CD4-positive, alpha-beta T cell (primary cell): ENCODE measurements at regions not wholly inside any gene's neighbourhood (a gene's known extent, or its start where the extent isn't known, plus 50 kb on each side); places are given as distances from the start of the nearest gene placed in this dataset.
A peak's percentile ranks its signal among the peaks of the same experiment; 100 is the strongest.
"Not testable (repeated sequence)": the region's sequence is repeated elsewhere in the genome, so short reads cannot be mapped to it uniquely, and the experiment has no call there.

Source experiments
- ATAC-seq: fragments of 200-7000 bp; cut with Tn5 transposase; one replicate; pipeline ENCODE4 v1.10.0; 2022; ENCODE audit warnings: mild to moderate bottlenecking; ENCODE audit not compliant: poor library complexity
- CTCF ChIA-PET: fragments of 350-600 bp; sonication (Branson Sonifier 250); formaldehyde crosslinking; loops from one replicate; lab custom pipeline; 2021; ENCODE audit warnings: antibody characterized with exemption, inconsistent platforms; lab: Charles Lee
- POLR2A ChIA-PET: fragments of 350-600 bp; sonication (Branson Sonifier 250); formaldehyde crosslinking; loops from one replicate; lab custom pipeline; 2021; ENCODE audit warnings: antibody characterized with exemption, inconsistent platforms; lab: Charles Lee
- DNase-seq, 14 experiments: peaks; one replicate each; pipeline ENCODE4 v3.0.0-alpha.2; 2013 to 2020; ENCODE audit warnings: mixed read lengths in 2 of 14
- H3K27ac ChIP-seq, 2 donors: one replicate each; pipeline versions ENCODE4 v1.5.1 to v1.7.0; 2013; ENCODE audit warnings: low read length in 2 of 2, low read depth in 1 of 2, mild to moderate bottlenecking in 1 of 2
- H3K27me3 ChIP-seq, 2 experiments: 1 replicate in 1 of 2; 2 replicates in 1 of 2; pipeline versions ENCODE4 v1.6.1 to v1.7.0; 2013; ENCODE audit warnings: low read length in 2 of 2, control low read depth in 1 of 2, mild to moderate bottlenecking in 1 of 2, moderate library complexity in 1 of 2; ENCODE audit not compliant: insufficient read depth in 2 of 2, control insufficient read depth in 1 of 2
- H3K36me3 ChIP-seq: one replicate; pipeline ENCODE4 v1.6.1; 2013; ENCODE audit warnings: low read length, control low read depth; ENCODE audit not compliant: insufficient read depth
- H3K4me1 ChIP-seq: one replicate; pipeline ENCODE4 v1.6.1; 2013; ENCODE audit warnings: low read length, control low read depth; ENCODE audit not compliant: insufficient read depth
- H3K4me3 ChIP-seq: one replicate; pipeline ENCODE4 v1.5.1; 2013; ENCODE audit warnings: mild to moderate bottlenecking, low read length, moderate library complexity
- H3K9me3 ChIP-seq, 2 experiments: 1 replicate in 1 of 2; 2 replicates in 1 of 2; pipeline versions ENCODE4 v1.6.1 to v1.7.0; 2013; ENCODE audit warnings: low read length in 2 of 2, mild to moderate bottlenecking in 2 of 2, control low read depth in 1 of 2, moderate library complexity in 1 of 2; ENCODE audit not compliant: control insufficient read depth in 1 of 2, insufficient read depth in 1 of 2
- H3K27ac Mint-ChIP-seq: one replicate; pipeline ENCODE4 v1.8.0; 2020; ENCODE audit warnings: mixed read lengths
- H3K27me3 Mint-ChIP-seq: one replicate; pipeline ENCODE4 v1.8.0; 2021; ENCODE audit warnings: mixed read lengths
- H3K36me3 Mint-ChIP-seq: one replicate; pipeline ENCODE4 v1.8.0; 2021; ENCODE audit warnings: low read depth, mixed read lengths
- H3K4me1 Mint-ChIP-seq: one replicate; pipeline ENCODE4 v1.8.0; 2021; ENCODE audit warnings: low read depth, mixed read lengths
- H3K4me3 Mint-ChIP-seq: one replicate; pipeline ENCODE4 v1.8.0; 2020; ENCODE audit warnings: mild to moderate bottlenecking, mixed read lengths
- H3K9me3 Mint-ChIP-seq: one replicate; pipeline ENCODE4 v1.8.0; 2020; ENCODE audit warnings: mixed read lengths
- intact Hi-C, 2 experiments: fragments of 100-400 bp; cut with DNase I in 1 of 2; cut with micrococcal nuclease in 1 of 2; formaldehyde crosslinking; loops; one replicate each; pipeline versions ENCODE4 v1.15.1 to v1.9.0; 2023 to 2025; cut with DNase I, micrococcal nuclease

DNA sequence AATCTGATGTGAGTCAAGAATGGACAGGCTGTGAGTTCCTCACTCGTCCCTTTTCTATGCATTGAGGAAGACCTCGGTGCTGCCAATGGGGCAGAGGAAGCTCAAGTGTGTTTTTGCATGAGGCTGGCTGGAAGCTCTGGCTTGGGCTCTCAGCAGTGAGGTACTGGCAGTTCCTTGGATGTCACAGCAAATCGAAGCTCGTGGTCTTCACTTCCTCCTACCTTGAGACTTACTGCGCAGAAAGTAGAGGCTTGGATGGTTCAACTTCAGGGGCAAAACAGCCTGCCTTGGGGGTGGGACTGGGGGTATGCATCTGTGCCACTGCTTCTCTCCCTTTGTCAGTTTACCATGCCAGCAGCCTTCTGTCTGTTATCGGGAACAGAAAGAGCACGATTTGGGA is 229.8 kb upstream of the PLGLB2 start:
- DNase-seq, H3K9me3 ChIP-seq, CTCF ChIA-PET, H3K4me3 Mint-ChIP-seq, H3K36me3 ChIP-seq, H3K27ac ChIP-seq, H3K27me3 ChIP-seq, H3K27me3 Mint-ChIP-seq, ATAC-seq, H3K9me3 Mint-ChIP-seq, POLR2A ChIA-PET, H3K4me3 ChIP-seq, H3K36me3 Mint-ChIP-seq, intact Hi-C loops: not testable (repeated sequence)
- peaks cover 31% of the 10 kb centered on the region for H3K4me1 Mint-ChIP-seq
- H3K4me1 ChIP-seq = peaks cover 53% of the 10 kb centered on the region
- H3K27ac Mint-ChIP-seq = peak overlapping the region; percentile 62

DNA sequence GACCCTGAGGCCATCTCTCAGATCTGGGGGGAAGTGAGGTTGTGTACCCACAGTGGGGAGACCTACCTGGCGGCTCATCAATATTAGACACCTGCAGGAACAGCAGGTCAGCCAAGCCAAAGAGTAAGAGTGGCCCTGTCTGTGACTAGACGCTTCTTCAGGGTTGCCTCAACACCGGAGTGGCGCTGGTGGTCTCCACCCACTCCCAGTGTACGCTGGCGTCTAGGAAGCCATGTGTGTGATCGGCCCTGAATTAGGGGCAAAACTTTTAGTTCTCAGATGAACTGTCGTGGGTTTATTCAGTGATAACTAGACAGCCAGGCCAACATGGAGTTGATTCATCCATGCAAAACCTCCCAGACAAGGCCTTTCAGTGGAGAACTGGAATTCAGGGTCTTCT is 229.3 kb upstream of the PLGLB2 start:
- H3K27me3 ChIP-seq, H3K9me3 ChIP-seq, intact Hi-C loops, H3K36me3 Mint-ChIP-seq, POLR2A ChIA-PET, CTCF ChIA-PET, H3K36me3 ChIP-seq, ATAC-seq, H3K4me3 Mint-ChIP-seq, H3K4me3 ChIP-seq, H3K9me3 Mint-ChIP-seq, H3K27ac ChIP-seq, H3K27me3 Mint-ChIP-seq: not testable (repeated sequence)
- H3K27ac Mint-ChIP-seq = peak overlapping the region; percentile 62
- peak in 1 of 14 experiments; percentile 0 for DNase-seq
- H3K4me1 ChIP-seq = peaks cover 55% of the 10 kb centered on the region
- H3K4me1 Mint-ChIP-seq = peaks cover 31% of the 10 kb centered on the region

DNA sequence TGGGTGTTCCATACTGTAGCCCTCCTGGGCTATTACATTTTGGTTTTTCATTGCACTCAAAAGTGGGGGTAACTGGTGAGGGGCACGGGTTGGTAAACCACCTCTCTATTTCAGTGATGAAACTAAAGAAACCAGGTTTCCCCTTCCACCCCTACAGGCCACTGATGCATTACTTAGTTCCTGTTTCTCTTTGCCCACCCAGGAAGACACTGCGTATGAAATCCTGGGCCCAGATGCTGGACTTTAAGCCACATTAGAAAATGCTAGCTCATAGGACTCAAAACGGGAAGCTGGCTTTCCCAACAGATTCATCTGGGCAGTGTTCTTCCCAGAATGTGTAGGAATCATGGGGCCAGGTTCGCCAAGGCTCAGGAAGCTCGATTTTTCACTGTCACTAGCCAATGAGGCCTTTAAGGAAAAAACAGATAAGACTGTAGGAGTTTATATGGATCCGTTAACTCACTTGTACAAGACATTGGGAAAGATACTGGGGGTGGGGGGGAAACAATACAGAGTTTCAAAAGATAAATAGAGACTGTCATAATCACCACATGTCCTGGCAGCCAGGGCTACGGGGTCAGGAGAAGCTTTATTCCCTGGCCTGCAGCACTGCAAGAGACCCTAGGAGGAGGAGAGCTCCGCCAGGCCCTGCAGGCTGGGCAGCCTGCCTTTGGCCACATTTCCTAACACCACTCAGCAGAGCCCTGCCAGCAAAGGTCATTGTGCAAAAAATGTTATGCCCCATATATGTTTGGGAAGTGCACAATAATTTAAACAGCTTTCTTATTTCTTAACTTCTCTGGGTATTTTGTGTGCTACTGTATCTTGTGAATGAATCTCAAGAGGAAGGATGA is 228.5 kb upstream of the PLGLB2 start:
- ATAC-seq, H3K27ac Mint-ChIP-seq, H3K4me3 Mint-ChIP-seq, H3K27me3 Mint-ChIP-seq, H3K27me3 ChIP-seq, H3K4me3 ChIP-seq, POLR2A ChIA-PET, H3K36me3 ChIP-seq, H3K36me3 Mint-ChIP-seq, H3K9me3 ChIP-seq, H3K27ac ChIP-seq, CTCF ChIA-PET, intact Hi-C loops, H3K9me3 Mint-ChIP-seq: not testable (repeated sequence)
- DNase-seq = peak in 1 of 14 experiments; percentile 1
- peaks cover 55% of the 10 kb centered on the region for H3K4me1 ChIP-seq
- H3K4me1 Mint-ChIP-seq = peaks cover 33% of the 10 kb centered on the region

- POLR2A ChIA-PET, H3K27me3 Mint-ChIP-seq, intact Hi-C loops, H3K36me3 ChIP-seq, H3K9me3 ChIP-seq, H3K27ac ChIP-seq, H3K27me3 ChIP-seq, CTCF ChIA-PET, H3K4me3 Mint-ChIP-seq, H3K9me3 Mint-ChIP-seq, H3K4me3 ChIP-seq, H3K36me3 Mint-ChIP-seq: not testable (repeated sequence)
- DNase-seq = peak in 9 of 14 experiments; percentile 19 to 74 (median 49)
- ATAC-seq = peak; percentile 40
- Mint-ChIP-seq H3K4me1 (peaks cover 31% of the 10 kb centered on the region), H3K27ac (peak overlapping the region; percentile 88)
- peaks cover 50% of the 10 kb centered on the region for H3K4me1 ChIP-seq
These were observed 226.8 kb upstream of the PLGLB2 start for GRCh38 chr2:87521057-87521456.

GRCh38 chr2:87521489-87521888 is 226.4 kb upstream of the PLGLB2 start:
- ATAC-seq, CTCF ChIA-PET, H3K27me3 Mint-ChIP-seq, H3K4me3 ChIP-seq, H3K36me3 Mint-ChIP-seq, intact Hi-C loops, H3K27me3 ChIP-seq, H3K36me3 ChIP-seq, H3K27ac ChIP-seq, H3K9me3 ChIP-seq, H3K4me3 Mint-ChIP-seq, POLR2A ChIA-PET, H3K9me3 Mint-ChIP-seq: not testable (repeated sequence)
- DNase-seq = peak in 1 of 14 experiments; percentile 8
- peaks cover 31% of the 10 kb centered on the region for H3K4me1 Mint-ChIP-seq
- H3K27ac Mint-ChIP-seq = peak overlapping the region; percentile 88
- H3K4me1 ChIP-seq = peaks cover 48% of the 10 kb centered on the region

DNA sequence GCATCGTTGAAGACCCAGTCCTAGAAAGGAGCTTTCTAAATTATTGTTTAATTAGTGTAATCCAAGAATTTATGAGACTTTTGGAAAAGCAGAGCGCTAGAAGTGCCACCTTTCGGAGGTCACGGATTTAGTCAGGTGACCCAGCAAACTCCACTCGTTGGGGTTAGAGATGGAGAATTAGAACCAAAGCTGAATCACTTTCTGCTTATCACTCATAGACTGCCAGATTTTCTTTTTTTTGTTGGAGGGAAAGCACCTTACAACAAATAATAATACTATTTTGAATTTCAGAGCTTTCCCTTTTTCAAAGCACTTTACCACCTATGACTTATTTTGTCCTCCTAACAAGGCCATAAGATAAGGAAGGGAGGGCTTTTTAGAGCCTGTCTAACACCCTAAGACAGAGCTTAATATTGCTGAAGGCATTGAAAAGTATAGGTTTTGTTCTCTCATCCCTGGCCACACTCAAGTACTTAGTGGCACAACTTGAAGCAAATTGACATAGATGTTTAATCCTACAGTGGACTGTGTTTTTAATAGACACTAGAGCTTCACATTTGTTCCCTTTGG is 223.2 kb upstream of the PLGLB2 start:
- DNase-seq (peak in 2 of 14 experiments; percentile 25 to 27), ATAC-seq (peak; percentile 13)
- H3K4me1 ChIP-seq = peaks cover 27% of the 10 kb centered on the region
- H3K36me3 Mint-ChIP-seq, CTCF ChIA-PET, H3K4me3 Mint-ChIP-seq, H3K9me3 Mint-ChIP-seq, H3K27me3 ChIP-seq, H3K9me3 ChIP-seq, H3K4me3 ChIP-seq, POLR2A ChIA-PET, intact Hi-C loops, H3K36me3 ChIP-seq, H3K27me3 Mint-ChIP-seq: not testable (repeated sequence)
- H3K27ac Mint-ChIP-seq = peak overlapping the region; percentile 86
- H3K4me1 Mint-ChIP-seq = peaks cover 19% of the 10 kb centered on the region
- peak overlapping the region; percentile 62 to 64 for H3K27ac ChIP-seq

DNA sequence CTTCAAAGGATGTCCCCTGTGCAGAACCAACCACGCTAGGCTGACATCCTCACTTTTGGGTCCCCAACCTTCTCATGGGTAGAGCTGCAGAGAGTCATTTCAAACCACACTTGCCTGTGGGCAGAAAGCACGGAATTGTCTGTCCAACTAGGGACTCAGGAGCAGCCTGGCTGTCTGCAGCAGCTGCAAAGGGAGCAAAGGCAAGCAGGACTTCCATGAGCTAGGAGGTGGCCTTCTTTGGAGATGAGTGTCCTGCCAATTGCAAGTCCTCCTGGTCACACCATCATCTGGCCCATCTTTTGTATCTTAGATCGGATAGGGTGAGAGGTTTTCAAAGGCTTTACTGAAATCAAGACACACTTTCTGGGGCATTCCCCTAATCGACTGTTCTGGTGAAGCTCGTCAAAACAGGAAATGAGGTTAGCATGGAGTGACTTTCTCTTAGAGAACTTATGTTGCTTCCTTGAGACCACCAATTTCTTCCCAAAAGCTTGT is 222.3 kb upstream of the PLGLB2 start:
- H3K4me3 ChIP-seq, POLR2A ChIA-PET, CTCF ChIA-PET, intact Hi-C loops, H3K27me3 ChIP-seq, H3K9me3 Mint-ChIP-seq, H3K36me3 ChIP-seq, H3K36me3 Mint-ChIP-seq, H3K9me3 ChIP-seq, H3K27me3 Mint-ChIP-seq, H3K4me3 Mint-ChIP-seq: not testable (repeated sequence)
- Histone ChIP-seq H3K27ac (peak overlapping the region in 1 of 2 donors; percentile 64), H3K4me1 (peaks cover 25% of the 10 kb centered on the region)
- peak overlapping the region; percentile 86 for H3K27ac Mint-ChIP-seq
- H3K4me1 Mint-ChIP-seq = peaks cover 19% of the 10 kb centered on the region
- ATAC-seq (peak; percentile 77), DNase-seq (peak in 8 of 14 experiments; percentile 34 to 78 (median 48))
